ENCODE measurements at regions not wholly inside any gene's neighbourhood (a gene's known extent, or its start where the extent isn't known, plus 50 kb on each side); places are given as distances from the start of the nearest gene placed in this dataset.
"Not testable (repeated sequence)": the region's sequence is repeated elsewhere in the genome, so short reads cannot be mapped to it uniquely, and the experiment has no call there.

DNA sequence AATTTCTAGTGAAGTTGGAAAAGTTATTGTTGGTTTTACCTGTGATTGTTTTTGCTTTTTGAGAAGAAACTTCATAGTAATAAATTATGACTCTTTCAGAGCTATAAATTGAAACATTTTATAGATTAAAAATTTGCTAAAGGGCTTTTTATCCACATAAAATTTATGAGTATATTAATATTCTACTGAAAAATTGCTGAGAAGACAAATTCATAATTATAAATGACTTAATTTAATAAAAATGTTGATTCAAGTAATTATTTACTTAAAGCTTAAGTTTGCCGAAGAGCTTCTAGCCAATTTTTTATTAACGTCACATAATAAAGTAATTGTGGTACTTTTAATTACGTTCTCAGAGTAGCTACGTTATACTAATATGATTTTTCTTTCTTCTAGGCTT, 761.7 kb downstream of the DNAJB9 start:
- no peak for DNase-seq

DNA sequence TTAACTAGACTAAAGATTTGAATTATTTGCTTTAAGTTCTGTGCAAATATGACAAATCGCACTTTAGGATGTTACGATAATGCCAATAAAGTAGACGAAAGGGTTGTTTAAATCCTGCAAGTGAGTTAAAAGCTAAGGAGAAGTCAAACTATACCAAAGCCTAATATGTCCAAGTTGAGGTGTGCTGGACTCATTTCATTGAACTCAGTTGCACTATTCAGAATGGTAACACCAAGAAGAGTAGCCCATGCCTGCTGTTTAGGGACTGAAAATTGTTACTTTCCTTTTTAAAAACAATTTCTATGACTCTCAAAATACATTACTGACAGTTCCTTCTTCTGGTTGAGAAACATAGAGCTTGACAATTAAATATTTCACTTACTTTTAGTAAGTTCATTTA, 766.3 kb downstream of the DNAJB9 start:
- DNase-seq = no peak

DNA sequence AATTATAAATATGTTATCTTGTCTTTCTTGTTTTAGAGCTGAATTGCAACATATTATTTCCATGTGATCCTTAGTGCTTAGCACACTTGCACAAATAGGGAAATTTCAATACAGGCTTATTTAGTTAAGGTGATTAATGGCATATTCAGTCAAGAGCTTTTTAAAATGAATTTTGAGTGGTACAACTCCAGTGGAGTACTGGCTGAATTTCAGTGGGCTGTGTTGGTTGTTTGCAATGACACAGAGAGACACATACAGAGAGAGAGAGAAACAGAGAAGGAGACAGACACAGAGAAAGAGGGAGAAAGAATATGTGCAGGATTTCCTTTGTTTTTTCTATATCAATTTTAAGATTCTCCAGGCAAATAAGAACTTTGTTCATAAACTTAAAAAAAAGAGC, 766.9 kb downstream of the DNAJB9 start:
- DNase-seq = no peak

DNA sequence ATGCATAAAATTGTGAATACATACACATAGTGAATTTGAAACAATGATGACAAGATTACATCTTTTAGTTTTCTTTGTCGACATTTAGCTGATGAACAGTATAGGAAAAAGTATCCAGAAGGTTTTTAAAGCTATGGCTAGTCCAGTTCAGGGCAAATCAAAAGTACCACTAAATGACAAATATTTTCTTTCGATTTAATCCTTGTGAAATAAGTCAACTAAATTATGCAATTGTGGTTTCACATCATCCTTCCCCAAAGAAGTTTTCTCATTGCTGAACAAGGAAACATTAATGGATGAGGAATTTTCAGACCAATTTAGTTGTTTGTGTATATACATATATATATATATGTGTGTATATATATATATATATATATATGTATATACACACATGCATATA, 774.0 kb downstream of the DNAJB9 start:
- no peak for DNase-seq

DNA sequence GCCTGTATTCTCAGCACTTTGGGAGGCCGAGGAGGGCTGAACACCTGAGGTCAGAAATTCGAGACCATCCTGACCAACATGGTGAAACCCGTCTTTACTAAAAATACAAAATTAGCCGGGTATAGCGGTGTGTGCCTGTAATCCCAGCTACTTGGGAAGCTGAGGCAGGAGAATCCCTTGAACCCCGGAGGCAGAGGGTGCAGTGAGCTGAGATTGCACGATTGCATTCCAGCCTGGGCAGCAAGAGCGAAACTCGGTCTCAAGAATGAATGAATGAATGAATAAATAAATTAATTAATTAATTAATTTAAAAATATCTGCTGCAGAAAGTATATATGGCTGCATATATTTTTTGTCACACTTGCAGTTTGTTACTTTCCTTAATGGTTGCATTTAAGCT, 781.8 kb downstream of the DNAJB9 start:
- no peak for DNase-seq

DNA sequence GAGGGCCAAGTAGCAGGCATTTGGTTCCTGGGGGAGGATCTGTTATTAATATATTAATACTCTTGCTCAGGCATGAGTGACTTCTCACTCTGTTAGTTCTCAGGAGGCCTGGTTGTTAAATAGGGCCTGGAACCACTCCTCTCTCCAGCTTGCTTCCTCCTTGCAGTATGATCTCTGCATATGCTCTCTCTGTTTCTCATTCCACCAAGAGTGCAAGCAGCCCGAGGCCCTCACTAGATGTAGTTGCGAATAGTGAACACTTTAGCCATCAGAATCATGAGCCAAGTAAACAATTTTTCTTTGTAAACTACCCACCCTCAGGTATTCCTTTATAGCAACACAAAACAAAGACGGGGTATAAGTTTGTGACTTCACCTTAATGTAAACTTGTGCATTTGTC, 784.3 kb downstream of the DNAJB9 start:
- DNase-seq = no peak

DNA sequence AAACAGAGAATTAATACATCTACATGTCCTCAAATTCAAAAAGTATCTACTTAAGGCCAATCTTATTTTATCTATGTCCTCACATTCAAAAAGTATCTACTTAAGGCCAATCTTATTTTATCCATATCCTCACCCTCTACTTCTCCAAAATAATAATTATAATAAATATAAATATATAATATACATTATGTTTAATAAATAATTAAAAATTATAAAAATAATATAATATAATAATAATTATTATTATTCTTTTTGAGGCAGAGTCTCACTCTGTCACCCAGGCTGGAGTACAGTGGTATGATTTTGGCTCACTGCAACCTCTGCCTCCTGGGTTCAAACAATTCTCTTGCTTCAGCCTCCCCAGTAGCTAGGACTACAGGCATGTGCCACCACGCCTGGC, 784.9 kb downstream of the DNAJB9 start:
- no peak for DNase-seq

DNA sequence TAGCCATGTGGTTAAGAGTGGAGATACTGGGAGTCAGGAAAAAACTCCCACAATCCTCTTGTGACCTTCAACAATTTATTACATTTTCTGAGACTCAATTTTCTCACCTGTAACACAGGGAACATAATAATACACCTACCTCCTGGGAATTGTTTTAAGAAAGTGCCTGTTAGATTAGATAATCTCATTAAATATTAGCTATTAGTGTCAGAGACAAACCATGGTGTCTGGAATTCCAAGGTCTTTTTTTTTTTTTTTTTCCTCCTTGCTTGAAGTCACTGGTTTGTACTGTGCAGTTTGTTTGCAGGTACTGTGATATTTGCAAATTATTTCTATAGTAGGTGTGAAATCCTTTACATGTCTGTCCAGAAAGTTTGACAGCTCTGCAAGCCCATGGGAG, 806.1 kb downstream of the DNAJB9 start:
- no peak for DNase-seq

DNA sequence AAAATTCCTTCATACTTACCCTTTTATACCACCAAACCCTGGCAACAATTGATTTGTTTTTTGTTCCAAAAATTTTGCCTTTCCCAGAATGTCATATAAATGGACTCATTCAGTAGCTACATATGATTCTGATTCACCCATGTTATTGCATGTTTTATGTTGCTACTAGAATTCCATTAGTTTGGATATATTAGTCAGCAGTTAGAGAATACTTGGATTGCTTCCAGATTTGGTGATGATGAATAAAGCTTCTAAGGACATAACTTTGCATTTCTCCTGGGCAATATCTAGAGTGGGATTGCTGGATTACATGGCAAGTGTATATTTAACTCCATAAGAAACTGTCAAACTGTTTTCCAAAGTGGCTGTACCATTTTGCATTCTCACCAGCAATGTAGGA, 806.9 kb downstream of the DNAJB9 start:
- no peak for DNase-seq

DNA sequence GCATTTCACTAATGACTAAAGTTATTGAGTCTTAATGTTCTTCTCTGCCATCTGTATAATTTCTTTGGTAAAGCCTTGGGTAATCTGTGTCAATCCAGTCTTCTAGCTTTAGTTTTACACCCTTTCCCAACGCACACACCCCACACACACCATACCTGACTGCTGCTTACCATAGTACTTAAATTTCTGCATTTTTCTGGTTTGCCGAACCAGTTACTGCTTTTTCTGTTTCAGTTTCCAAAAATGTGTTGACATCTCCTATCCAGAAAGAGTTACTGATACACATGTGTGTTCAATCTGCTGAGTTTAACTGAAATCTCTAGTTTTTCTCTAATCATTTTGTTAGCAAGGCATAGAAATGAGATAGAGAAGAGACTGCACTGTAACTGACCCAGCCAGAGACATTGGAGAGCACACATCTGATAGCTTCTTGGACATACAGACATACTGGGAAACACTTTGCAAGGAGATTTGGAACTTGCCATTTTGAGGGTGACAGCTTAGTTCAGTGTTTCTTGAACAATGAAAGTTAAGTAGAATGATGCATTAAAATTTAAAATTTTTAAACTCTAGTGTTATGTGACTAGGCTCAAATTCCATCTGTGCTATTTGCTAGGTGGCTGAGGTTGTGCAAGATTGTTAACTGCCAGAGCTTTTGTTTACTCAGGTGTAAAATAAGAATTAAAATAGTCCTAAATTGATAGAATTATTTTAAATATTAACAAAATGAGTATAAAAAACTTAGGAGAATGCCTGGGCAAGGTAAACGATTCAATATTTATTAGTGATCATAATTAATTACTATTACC, 807.6 kb downstream of the DNAJB9 start:
- DNase-seq = no peak

DNA sequence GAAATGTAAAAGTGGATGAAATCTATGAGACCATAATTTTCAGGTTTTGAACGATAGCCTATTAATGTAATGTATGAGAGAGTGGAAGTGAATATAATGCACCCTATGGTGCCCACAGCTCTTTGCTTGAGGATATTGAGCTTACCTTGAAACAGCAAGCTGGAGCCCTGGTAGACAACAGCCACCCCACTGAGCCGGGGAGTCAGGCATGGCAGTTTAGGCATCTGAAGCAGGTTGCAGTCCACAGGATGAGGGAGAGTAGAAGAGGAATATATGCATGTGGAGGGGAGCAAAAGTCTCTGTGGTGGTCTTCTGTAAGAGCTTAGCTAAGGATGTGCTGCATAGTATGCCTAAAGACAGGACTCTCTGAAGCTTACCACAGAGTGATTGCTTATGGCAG, 817.3 kb downstream of the DNAJB9 start:
- DNase-seq = no peak

DNA sequence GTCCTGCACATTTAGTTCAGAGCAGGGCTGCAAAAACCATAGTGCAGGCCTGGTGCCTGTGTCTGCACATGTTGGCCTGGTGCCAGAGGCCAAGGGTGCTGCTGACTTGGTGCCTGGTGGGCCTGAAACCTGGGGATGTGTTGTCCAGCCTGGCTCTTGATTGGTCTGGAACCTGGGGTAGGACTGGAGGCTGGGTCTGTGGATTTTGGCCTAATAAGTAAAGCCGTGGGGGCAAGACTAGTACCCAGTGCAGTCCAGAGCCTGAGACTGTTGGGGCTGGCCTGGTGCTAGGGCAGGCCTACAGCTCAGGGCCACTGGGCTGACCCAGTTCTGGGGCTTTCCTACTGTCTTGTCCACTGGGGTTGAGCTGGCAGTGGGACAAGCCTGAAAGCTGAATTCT, 817.9 kb downstream of the DNAJB9 start:
- DNase-seq = no peak

DNA sequence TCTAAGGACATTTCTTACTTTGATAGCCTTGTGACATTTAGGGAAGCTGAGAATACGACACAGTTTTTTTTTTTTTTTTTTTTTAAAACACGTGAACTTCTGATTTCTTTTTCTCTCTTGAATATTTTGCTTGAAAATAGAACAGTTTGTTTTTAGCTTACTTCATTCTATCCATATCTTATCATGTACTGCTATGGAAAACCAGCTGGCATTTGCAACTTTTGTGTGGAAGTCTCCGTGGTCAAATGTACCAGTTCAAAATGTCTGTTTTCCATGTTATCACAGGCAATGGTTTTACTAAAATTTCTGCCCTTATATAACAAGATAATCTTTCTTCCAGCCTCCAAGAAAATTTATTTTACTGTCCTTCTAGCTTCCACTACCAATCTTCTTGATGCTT, 821.6 kb downstream of the DNAJB9 start:
- DNase-seq = no peak

DNA sequence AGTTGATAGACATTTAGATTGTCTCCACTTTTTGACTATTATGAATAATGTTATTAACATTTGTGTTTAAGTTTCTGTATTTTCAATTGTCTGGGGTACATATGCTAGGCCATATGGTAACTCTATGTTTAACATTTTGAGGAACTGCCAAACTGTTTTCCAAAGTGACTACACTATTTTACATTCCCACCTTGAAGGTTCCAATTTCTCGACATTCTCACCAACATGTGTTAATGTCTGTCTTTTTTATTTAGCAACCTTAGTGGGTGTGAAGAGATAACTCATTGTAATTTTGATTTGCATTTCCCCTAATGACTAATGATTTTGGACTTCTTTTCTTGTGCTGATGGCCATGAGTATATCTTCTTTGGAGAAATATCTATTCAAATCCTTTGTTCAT, 832.4 kb downstream of the DNAJB9 start:
- no peak for DNase-seq

DNA sequence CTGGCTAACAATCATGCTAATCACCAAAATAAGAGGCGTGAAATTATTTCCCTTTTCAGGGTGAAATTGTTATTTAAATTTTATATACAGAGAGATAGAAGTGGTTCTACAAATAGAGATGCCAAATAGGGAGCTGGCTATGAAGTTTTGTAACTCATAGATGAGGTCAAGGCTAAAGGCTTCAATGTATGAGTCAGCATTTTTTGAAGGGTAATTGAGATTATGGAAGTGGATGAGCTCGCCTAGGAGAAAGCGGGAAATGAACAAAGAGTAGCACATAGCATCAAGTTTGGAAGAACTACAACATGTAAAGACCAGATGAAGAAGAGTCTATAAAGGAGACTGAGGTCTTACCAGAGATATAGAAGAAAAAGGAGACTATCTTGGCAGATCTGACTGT, 838.1 kb downstream of the DNAJB9 start:
- DNase-seq = no peak

DNA sequence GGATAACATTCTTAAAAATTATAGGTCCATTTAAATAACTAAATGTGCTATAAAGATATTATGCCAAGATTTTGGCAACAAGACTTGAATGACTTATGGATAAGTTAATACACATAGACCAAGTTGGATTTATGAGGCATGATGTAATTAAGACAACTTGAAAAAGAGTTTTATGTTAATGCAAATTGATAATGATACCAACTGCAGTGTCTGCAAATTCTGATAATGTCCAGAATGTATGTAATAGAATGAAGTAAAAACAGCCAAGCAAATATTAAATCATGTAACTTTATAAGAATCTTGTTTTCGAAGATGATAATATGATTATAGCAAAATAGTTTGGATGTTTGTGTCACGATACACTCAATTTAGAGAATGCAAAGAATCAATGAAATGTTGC, 868.3 kb downstream of the DNAJB9 start:
- no peak for DNase-seq

DNA sequence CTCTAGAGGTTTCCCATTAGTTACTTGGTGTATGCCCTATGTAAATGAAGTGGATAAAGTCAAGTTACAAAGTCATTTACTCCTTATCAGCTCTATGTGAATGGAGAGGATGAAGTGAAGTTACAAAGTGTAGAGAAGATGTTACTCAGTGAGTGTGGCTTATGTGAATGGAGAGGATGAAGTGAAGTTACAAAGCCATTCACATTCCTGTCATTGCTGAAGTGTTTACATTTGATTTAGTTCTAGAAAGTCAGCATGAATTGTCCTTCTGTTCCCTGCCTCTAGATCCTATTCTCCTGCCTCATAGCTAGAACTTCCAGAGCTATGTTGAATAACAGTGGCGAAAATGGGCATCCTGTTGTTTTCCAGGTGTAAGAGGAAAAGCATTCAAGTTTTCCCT, 880.1 kb downstream of the DNAJB9 start:
- DNase-seq = no peak

DNA sequence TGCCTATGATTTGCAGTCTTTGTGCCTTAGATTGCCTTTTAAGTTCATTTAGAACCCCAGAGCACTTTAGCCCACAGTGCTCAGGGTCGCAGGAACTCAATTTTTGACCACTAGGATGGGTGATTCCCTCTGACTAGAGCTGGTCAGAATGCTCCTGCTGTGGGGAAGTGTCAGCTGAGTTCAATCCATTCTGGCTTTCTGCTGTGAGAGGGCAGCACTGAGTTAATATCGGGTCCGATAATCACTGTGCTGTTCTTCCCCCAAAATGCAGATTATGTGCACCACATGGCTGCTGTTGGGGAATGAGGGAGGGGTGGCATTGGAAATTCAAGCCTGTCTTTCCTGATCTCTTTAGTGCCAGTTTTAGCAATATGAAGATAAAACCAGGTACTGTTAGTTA, 886.4 kb downstream of the DNAJB9 start:
- no peak for DNase-seq

DNA sequence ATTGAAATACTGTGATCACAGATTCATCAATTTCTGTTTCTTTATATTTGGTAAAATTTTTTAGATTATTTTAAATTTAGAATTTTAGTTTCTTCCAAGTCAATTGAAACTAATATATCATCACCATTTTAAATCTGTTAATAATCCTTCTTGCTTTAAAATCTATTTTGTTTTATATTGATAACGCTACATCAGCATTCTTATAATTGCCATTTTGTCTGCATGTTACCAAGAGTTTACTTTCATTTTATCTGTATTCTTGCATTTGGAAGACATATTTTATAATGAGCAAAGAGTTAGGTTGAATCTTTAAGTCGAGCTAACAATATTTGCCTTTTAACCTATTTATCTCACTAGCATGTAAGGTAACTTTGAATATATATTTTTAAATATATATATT, 890.6 kb downstream of the DNAJB9 start:
- no peak for DNase-seq

DNA sequence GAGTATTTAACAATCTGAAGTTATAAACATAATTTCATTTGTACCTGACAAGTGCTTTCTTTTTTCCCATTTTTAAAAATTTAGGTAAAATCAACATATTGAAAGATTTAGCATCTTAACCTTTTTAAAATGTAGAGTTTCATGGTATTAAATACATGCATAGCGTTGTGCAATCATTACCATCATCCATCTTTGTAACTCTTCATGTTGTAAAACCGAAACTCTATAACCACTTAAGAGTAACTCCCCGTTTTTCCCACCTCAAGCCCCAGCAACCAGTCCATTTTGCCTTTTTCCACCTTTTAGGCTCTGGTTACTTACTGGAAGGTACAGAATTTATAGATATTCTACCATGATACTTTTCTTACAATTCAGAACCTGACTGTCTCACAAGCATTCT, 892.5 kb downstream of the DNAJB9 start:
- DNase-seq = no peak

DNA sequence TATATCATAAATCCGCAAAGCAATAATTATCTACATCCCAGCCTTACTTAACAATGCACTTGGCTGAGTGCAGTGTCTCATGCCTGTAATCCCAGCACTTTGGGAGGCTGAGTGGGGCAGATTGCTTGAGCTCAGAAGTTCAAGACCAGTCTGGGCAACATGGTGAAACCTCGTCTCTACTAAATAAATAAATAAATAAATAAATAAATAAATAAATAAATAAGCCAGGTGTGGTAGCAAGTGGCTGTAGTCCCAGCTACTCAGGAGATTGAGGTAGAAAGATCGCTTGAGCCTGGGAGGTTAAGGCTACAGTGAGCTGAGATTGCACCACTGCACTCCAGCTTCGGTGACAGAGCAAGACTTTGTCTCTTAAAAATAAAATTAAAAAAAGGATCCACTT, 898.1 kb downstream of the DNAJB9 start:
- DNase-seq = not testable (repeated sequence)

DNA sequence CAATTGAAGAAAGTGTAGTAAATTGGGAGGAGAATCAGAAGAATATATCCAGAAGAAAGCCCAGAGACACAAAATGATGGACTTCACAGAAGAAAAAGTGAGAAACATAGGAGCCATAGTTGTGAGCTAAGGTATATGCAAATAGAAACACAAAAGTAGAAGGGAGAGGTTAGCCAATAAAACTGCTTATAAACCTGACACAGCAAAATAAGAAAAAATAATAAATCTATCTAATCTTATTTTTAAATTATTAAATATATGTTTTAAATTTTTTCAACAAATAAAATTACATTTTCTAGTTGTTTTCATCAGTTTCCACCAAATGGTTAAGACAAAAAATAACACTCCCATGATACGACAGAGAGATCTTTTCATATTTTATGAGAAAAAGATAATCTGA, 903.5 kb downstream of the DNAJB9 start:
- no peak for DNase-seq

DNA sequence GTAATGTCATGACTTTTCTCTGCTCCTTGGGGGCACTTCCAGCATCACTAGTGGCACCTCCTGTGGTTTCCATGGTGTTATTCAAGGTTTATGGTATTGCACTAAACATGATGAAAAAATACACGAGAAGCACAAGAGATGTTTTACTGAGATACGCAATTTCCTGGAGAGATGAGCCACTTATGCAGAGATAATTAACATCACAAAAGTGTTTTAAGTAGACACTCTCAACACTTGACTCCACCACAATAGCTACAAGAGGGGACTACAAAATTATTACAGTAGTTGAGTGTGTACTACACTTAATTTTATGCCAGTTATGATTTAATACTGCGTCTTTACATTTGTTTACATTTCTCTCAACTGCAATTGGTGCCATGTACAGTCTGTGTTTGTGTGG, 906.7 kb downstream of the DNAJB9 start:
- no peak for DNase-seq

DNA sequence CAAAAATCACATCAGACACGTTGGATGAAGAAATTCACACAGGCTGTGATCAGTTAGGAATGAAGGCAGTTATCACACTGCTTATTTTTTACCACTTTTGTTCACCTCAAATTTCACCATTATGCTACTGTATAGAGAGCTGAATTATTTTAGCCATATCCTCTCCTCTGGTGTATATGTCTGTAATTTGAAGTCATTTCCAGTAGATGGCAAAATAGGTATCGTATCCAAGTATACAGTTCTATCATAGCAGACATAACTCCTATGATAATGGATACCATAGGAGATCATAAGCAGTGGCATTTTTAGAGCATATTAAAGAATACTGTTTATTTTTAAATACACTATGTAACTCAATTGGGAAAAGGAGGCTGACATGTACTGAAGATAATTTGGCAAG, 909.7 kb downstream of the DNAJB9 start:
- DNase-seq = no peak

DNA sequence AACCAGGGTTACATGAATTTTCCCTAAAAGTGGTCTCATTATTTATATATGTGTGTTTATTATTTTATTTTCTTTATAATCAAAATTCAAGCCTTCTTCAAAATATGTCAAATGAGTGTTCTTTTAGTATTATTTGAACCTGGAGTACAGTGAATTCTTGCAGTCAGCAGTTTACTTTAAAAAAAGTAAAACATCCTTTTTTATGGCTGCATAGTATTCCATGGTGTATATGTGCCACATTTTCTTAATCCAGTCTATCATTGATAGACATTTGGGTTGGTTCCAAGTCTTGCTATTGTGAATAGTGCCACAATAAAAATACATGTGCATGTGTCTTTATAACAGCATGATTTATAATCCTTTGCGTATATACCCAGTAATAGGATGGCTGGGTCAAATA, 920.9 kb downstream of the DNAJB9 start:
- DNase-seq = not testable (repeated sequence)

DNA sequence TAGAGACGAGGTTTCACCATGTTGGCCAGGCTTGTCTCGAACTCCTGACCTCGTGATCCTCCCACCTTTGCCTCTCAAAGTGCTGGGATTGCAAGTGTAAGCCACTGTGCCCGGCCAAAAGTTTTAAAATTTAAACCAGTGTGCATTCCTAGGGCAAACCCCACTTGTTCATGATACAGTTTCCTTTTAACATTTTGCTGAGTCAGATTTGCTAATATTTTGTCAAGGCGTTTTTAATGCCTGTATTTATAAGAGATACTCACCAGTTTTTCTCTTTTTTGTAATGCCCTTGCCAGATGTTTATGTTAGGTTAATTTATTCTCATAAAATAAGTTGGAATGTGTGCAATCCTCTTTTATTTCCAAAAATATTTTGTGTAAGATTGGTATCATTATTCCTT, 927.4 kb downstream of the DNAJB9 start:
- no peak for DNase-seq
